NCI-H1092 treated with DMSO at 0.1 percent for 48 hours (cell line): ENCODE measurements at regions not wholly inside any gene's neighbourhood (a gene's known extent, or its start where the extent isn't known, plus 50 kb on each side); places are given as distances from the start of the nearest gene placed in this dataset.
"Not testable (repeated sequence)": the region's sequence is repeated elsewhere in the genome, so short reads cannot be mapped to it uniquely, and the experiment has no call there.

Experiments used
- DNase-seq: peaks from one replicate; lab custom pipeline; 2025; lab: John Stamatoyannopoulos, UW

DNA sequence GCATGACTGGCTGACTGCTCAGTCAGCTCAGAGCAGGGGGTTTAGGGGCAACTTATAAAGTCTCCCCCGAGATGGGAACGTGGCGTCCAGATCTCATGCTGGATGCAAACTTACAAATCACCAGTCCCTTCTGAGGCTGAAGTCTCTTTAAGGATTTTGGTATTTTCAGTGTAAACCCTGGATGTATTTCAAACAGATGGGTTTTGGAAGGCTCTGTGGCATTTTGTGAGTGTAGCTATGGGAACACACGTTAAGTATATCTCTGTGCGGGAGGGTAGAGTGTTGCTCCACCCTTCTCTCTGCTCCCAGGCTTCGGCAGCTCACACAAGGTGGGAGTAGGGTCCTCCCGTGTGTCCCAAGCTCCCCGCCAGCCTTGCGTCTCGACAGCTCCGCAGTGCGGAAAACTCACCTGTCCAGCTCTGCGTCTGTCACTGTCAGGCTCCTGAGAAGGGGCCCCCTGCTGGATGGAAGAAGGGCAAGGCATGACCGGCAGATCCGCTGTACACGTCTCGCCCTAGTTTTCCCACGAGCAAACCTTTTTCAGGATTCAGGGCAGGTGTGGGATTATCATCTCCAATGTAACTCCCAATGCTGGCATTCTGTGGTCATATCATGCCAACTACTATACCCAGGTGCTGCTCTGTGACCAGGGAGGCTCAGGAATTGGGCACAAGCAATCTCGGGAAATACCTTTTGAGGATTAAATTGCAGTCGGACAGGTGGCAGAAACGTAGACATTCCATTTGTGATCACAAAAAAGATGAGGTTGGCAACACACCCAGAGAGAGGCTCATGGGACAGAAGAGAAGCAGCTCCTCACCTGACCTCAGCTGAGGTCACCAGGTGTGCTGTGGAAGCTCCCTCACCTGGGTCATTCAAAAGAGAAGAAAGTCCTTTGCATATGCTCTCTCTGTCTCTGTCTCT is 313.9 kb upstream of the B3GAT1 start:
- DNase-seq: peak; percentile 14

DNA sequence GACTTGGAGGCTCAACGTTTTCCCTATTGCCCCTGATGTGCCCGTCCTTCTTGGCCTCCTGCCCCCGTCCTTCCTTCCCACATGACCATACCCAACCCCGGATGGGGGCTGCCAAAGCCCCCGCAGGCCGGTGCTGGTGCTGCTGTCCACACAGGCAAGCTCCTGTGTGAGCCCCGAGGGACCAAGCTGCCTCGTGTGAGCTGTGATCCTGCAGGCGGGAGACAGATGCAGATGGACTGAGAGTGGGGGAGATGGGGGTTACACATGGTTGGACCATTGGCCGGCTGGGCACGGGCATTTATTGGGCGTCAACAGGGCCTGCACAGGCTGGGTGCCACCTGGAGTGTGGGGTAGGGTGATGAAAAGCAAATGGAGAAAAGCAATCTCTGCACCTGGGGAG is 313.2 kb upstream of the B3GAT1 start:
- DNase-seq: no peak

DNA sequence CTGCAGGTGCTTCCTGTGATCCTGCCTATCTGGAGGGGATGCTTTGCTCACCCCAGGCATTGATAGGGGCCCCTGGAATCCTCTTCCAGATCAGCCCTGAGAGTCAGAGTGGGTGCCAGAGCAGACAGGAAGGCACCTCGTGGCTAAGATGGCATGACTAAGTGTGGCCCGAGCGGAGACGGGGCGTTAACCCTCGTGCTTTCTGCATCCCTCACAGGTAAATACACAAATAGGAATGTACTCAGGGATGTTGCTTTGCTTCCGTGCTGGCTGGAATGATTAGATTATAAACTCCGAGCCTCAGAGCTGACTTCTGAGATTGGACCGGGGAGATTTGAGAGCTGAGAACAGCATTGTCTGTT is 312.7 kb upstream of the B3GAT1 start:
- DNase-seq: no peak

DNA sequence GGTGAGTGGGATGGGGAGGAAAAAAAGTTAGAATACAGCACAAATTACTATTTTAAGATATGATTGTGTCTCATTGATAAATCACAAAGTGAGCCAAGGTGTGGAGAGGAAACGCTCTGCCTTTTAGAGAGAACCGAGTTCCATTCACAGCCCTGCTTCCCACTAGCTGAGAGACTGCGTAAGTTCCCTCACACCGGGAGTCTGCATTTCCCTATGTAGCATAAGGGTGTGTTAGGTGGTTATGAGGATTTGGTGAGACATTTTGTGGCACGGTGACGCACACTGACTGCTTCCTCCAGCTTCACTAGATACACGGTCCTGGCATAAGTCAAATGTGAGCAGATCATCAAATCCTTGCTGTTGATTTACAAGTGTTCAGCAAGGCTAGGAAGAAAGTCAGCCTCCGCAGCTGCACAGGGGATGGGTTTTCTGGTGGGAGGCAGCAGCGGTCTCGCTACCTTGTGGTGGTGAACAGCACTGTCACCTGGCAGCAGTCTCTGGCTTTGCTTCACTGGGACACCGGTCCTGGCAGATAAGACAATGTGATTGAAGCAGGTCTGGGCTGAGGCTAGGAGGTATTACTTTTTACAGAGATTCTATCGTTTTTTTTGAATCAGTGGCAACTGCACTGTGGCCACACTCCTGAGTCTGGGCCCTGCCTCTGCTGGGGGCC is 312.2 kb upstream of the B3GAT1 start:
- no peak for DNase-seq

DNA sequence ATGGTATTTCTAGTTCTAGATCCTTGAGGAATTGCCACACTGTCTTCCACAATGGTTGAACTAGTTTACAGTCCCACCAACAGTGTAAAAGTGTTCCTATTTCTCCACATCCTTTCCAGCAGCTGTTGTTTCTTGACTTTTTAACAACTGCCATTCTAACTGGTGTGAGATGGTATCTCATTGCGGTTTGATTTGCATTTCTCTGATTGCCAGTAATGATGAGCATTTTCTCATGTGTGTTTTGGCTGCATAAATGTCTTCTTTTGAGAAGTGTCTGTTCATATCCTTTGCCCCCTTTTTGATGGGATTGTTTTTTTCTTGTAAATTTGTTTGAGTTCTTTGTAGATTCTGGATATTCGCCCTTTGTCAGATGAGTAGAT is 308.6 kb upstream of the B3GAT1 start:
- DNase-seq: not testable (repeated sequence)

DNA sequence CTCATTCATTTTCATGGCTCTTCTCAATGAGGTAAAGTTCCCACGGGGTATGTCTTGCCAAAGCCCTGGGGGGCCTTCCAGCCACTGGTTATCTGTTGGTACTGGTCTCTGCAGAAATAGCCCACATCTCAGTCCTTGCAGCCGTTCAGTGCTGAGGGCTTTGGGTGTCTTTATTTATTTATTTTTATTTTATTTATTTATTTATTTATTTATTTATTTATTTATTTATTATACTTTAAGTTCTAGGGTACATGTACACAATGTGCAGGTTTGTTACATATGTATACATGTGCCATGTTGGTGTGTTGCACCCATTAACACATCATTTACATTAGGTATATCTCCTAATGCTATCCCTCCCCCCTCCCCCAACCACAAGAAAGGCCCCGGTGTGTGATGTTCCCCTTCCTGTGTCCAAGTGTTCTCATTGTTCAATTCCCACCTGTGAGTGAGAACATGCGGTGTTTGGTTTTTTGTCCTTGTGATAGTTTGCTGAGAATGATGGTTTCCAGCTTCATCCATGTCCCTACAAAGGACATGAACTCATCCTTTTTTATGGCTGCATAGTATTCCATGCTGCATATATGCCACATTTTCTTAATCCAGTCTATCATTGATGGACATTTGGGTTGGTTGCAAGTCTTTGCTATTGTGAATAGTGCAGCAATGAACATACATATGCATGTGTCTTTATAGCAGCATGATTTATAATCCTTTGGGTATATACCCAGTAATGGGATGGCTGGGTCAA is 308.1 kb upstream of the B3GAT1 start:
- not testable (repeated sequence) for DNase-seq

DNA sequence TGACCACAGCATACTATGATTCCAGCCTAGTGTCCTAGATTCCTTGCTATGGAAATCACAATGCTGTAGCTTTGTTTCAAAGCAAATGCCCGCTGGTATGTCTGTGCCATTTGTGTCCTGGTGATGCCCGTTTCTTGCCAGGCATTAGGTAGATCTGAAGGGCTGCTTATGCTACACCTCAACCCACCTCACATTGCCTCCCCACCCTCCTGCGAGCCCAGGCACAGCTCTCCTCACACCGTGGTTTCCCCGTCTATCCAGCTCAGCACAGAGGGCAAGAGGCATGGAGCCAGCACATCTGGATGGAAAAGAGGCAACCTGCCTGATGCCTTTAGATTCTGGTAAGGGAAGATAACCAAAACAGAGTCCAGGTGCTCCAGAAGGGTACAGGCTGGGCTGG is 307.4 kb upstream of the B3GAT1 start:
- DNase-seq: no peak

DNA sequence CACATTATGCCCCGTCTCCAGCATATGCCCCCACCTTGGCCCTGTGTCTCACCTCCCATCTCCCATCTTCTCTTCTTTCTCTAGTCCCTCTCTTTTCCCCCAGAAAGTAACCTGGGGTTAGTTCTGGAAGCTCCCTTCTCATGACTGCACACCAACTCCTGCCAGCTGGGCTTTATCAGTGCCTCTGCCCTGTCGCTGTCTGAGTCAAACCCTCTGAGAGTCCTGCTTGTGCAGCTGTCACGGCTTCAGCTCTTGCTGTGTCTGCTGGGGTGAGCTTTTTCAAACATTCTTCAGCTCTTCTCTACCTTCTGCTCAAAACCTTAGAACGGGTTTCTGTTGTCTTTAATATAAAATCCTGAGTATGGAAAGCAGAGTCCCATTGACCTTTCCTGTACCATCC is 304.5 kb upstream of the B3GAT1 start:
- no peak for DNase-seq

DNA sequence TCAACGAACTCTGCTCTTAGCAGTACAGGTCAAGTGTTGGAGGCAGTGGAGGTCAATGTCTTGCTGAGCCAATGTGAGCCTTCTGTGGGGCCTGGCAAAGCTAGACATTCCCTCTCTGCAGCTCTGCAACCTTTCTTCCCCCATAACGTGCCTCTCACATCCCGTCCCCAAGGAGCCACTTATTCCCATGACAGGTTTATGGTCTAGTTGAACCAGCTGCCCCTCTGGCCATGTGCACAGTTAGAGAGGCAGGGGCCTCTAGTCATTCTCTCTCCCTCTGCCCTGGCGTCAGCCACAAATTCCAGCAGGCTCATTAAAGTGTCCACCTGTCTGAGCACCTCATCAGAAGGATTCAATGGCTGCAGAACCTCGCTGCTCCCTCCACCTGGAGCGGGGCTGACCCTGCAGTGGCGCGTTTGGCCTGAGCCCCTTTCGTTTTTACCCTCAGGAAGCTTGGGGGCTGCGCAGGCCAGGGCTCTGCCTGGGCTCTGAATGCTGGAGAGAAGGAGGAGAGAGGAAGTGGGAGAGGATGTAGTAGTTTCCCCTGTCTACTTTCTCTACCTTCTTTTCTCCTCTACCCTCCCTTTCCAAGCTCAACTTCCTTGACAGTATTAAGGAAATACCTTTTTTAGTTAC is 302.1 kb upstream of the B3GAT1 start:
- DNase-seq: peak; percentile 31

DNA sequence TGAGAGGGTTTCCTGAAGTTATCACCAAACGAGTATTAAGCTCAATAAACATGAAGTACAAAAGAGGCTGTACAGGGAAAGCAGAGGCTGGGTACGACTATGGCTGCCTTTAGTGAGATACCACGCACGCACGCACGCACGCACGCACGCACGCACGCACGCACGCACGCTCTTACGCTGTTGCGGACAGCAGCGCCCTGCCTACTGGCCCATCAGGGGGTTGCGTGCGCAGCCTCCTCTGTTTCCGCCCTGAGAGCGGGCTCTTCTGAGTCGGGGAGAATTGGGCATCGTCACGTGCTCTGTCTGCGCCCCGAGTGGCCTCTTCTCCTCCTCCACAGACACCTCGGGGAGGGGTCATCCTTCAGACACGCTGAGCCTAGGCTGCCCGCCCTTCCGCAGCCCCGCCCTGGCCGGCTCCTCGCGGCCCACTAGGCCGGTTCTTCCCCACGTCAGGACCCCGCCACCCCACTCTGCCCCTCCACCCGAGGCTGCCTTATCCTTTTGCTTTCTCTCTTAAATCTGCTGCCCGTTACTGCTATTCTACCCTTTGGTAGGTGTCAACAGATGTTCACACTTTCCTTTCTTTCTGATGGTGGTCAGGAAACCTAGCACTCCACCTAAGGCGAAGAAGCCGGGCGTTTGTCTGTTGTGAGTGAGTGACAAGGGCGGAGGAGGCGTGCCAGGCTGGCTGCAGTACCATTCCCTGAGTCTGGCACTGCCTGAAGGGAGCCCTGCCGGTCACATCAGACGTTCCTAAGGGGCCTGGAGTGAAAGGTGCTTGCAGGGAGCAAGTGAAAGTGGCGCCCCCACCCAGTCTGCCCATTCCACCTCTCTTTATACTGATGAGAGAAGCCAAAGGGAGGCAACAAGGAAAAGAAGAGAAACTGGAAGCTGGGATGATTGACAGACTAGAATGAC is 300.4 kb upstream of the B3GAT1 start:
- no peak for DNase-seq

DNA sequence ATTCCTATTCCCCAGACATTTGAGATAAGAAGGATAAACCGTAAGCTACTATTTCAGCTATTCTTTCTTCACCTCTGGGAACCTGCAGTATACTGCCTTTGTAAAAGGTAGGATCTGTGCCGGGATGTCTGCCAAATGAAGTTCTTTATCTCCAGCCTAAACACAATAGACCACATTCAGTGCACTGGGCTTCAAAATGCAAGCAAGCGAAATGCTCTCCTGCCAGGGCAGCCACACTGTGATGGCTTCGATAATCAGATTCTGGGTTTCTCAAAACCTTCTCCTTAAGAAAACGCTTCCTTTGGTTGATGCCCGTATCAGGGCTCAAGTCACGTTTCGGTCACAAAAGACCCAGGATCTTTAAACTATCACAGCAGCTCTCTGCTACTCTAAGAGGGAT is 299.5 kb upstream of the B3GAT1 start:
- peak; percentile 49 for DNase-seq

DNA sequence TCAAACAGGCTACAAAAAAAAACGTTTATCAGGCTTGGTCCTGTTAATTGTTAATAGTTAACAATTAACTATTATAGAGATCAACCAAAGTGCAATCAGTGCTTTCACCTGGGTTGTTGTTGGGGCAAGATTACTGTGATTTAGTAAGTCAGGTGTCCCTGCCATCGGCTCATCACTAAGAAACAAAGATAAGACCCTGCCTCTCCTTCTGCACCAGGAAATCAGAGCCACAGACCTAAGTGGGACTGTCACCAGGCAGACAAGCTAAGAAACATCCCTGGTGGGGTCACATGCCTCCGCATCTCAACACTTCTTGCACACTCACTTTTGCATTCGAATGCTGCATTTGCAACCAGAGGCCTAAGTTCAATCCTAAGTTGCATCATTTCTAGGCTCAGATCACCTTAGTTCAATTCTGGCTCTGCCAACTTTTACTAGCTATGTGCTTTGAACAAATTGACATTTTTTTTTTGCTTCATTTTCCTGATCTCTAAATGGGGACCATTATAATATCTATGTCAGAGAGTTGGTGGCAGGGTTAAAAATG is 298.9 kb upstream of the B3GAT1 start:
- DNase-seq: no peak

DNA sequence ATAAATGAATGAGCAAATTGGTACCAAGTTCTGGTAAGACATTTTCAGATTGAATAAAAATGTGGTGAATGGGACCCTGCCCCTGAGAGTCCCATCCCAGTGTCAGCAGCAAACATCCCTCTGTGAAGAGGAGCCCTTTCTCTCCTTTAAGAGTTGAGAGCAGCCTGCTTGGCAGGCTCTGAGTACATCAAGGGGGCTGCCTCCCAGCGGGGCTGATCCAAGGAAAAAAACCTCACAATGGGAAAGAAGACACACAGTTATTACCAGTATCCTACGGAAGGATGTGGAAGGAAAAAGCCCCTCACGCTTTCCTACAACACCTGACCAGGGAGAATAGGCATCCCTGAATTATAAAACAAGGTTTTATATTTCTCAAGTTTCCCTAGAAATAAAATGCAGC is 293.8 kb upstream of the B3GAT1 start:
- no peak for DNase-seq

DNA sequence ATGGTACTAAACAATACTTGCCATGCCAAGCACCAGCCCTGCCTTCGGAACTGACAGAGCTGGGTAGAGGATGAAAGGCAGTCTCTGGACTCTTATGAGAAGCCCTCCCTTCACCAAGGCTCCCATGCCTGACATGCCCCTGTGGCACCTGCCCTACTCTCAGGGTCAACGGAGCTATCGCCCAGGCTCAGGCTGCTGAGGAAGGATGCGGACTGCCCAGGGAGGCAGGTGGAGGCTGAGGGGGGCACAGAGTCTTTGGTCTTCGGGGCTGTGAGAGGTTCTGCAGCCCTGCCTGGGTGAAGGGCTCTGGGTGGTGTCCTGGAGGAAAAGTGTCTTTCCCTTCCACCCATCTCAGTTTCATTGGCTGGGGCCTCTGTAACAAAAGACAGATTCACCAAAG is 290.8 kb upstream of the B3GAT1 start:
- DNase-seq: no peak

DNA sequence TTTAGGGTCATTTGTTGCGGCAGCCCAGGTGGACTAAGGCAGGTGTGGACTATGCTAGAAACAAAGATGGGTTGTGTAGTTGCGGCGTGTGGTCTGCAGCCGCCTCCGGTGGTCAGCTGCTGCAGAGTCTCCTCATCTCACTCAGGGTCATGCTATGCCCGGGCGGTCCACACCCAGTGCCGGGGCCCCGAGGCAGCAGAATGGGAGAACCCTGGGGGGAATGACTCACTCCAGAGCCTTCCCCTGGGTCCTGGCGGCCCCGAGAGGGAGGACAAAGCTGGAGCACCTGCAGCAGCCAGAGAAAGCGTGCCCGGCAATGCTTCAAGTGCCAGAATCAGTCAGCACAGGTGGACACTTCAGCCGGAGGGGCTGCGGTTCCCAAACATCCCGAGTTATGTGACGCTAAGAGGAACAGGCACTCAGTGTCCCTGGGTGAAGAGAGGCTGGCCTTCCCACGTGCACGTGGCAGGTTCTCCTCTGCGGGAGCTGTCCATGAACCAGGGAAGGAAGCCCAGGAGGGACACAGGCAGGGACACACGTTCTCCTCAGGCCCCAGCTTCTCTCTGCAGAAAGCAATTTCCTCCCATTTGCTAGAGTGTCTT is 289.6 kb upstream of the B3GAT1 start:
- peak; percentile 20 for DNase-seq

DNA sequence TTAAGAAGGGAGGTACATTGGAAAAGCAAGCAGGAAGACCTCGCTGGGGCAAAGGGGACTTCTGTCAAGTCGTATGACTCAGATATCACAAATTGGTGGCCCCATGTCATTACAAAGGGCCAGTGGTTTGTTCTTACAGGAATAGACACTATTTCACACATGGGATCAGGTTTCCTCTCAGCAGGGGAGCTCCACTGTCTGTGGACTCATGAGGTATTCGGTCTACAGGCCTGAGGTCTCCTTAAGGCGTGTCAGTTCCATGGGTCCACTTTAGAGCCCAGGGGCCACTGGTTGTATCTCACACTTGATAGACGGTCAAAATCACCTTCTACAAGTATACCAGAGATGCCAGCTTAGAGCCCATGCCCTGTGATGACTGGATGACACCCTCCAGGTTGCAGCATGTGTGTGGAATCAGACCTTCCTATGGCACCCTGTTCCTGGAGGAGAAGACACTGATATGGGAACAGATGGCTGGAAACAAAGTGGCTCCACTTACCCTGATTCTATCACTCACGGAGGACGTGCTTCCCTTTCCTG is 288.1 kb upstream of the B3GAT1 start:
- DNase-seq: no peak

DNA sequence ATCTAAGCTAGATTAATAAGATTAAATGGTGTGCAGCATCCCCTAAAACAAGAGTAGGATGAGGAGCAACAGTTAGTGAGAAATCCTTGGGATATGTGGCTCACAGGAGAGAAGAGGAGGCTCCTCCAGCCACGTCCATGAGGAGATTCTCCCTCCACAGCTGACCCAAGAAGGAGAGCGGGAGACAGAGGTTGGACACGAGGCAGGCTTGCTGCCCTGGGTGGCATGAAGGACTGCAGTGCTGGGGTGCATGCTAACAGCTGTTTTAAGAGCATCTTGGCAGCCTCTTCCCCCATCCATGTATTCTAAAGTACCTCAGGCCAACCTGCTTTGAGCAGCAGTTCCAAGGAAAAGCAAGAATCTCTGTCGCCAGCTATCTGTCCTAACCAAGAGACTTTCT is 284.4 kb upstream of the B3GAT1 start:
- DNase-seq: no peak

DNA sequence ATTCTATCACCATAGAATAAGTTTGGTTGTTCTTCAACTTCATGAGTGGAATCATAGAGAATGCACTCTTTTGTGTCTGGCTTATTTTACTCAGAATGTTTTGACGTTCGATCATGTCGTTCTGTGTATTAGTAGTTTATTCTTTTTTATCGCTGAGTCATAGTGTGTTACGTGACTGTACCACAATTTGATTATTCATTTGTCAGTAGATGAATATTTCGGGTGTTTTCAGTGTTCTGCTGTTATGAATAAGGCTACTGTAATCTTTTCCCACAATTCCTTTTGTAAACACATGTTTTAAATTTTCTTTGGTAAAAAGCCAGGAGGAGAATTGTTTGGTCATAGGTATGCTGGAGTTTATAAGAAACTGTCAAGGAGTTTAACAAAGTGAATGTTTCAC is 279.9 kb upstream of the B3GAT1 start:
- DNase-seq: no peak

DNA sequence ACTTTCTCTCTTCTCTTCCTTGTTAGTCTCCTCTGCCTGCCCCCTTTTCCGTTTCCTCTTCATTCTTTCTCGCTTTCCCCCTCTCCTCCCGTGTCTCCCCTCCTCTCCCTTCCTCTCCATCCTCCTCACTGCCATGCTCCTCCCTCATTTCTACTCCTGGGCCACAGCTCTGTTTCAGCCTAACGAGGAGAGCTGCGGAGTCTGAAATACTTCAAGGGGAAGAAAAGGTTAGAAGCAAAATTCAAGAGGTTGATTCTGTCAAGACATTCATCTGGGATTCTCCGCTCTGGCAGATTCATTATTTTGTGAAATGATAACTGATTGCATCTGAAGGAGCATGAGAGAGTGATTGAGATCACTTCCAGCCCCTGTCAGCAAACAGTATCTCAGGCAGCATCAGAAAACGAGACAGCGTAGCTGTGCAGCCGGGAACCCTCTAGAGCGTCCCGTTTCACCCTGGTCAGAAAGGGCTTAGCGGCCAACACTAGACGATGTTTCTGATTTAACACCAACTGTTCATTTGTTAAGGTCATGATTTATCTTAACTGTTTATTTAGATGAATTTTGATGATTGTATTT is 279.3 kb upstream of the B3GAT1 start:
- DNase-seq: no peak

DNA sequence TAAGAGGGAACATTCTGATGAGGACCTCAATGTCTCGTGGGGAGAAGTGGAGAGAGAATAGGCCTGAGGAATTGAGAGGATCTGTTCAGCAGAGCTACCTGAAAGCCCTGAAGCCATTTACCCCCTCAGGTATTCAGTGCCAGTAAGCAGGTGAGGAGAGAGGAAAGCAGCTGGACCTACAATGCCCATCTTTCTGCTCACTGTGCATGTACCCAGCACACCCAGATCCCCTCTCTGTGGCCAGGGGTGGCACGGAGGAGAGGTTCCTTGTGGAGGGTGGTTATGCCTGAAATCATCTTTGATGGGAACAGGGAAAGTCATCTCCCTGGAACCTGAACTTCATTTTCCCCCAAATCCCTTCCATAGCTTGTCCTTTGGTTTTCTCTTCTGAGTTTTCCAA is 277.8 kb upstream of the B3GAT1 start:
- DNase-seq: no peak
